ENCODE measurements at regions not wholly inside any gene's neighbourhood (a gene's known extent, or its start where the extent isn't known, plus 50 kb on each side); places are given as distances from the start of the nearest gene placed in this dataset.
A peak's percentile ranks its signal among the peaks of the same experiment; 100 is the strongest.
"Not testable (repeated sequence)": the region's sequence is repeated elsewhere in the genome, so short reads cannot be mapped to it uniquely, and the experiment has no call there.

GRCh38 chr14:106348873-106349540 is 822.6 kb downstream of the TMEM121 start:
- DNase-seq (ENCODE audit: low spot score): peak; percentile 66

GRCh38 chr14:106349678-106350457 is 823.5 kb downstream of the TMEM121 start:
- not testable (repeated sequence) for DNase-seq (ENCODE audit: low spot score)

DNA sequence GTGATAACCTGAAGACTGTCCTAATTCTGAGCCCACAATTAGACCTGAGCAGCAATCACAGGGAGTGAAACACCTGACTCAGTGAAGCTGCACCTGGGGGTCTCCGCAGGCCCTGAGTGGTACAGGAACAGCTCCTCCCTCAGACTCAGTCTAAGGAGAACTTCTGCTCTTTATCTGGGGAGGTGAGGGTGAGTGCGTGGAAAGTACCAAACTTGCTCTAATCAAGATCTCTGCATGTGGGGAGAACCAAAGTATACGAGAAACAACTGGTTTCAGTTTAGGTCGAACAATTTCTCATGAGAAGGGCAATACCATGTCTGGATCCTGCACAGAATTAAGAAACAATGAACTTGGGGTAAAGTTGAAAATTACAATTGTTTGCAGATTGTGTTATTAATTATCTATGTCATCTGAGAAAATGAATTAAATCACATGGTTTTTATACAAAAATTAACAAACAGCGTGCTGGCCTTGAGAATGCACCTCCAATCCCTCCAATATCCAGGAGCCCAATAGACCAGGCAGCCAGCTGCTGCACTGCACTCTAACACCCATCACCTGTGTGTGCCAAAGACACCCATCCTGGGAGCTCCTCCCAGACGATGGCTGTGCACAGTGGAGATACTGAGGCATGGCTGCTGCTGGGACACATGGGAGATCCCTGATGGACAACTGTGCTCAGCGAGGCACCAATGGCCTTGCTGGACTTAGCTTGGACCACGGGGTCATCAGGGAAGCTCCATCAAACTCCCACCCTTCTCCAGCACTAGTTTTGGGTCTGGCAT is 828.8 kb downstream of the TMEM121 start:
- DNase-seq (ENCODE audit: low spot score): not testable (repeated sequence)

- DNase-seq (ENCODE audit: low spot score): not testable (repeated sequence)
Observed at GRCh38 chr14:106355881-106356642, 829.7 kb downstream of the TMEM121 start.

GRCh38 chr14:106356643-106356930 is 830.2 kb downstream of the TMEM121 start:
- DNase-seq (ENCODE audit: low spot score): not testable (repeated sequence)

GRCh38 chr14:106359157-106359887 is 832.9 kb downstream of the TMEM121 start:
- DNase-seq (ENCODE audit: low spot score): not testable (repeated sequence)

GRCh38 chr14:106365371-106365770 is 839.0 kb downstream of the TMEM121 start:
- DNase-seq (ENCODE audit: low spot score): not testable (repeated sequence)

- not testable (repeated sequence) for DNase-seq (ENCODE audit: low spot score)
Observed at GRCh38 chr14:106365894-106366293, 839.5 kb downstream of the TMEM121 start.

- DNase-seq (ENCODE audit: low spot score): not testable (repeated sequence)
Observed at GRCh38 chr14:106366971-106367370, 840.6 kb downstream of the TMEM121 start.

GRCh38 chr14:106369456-106369855 is 843.1 kb downstream of the TMEM121 start:
- DNase-seq (ENCODE audit: low spot score): not testable (repeated sequence)

DNA sequence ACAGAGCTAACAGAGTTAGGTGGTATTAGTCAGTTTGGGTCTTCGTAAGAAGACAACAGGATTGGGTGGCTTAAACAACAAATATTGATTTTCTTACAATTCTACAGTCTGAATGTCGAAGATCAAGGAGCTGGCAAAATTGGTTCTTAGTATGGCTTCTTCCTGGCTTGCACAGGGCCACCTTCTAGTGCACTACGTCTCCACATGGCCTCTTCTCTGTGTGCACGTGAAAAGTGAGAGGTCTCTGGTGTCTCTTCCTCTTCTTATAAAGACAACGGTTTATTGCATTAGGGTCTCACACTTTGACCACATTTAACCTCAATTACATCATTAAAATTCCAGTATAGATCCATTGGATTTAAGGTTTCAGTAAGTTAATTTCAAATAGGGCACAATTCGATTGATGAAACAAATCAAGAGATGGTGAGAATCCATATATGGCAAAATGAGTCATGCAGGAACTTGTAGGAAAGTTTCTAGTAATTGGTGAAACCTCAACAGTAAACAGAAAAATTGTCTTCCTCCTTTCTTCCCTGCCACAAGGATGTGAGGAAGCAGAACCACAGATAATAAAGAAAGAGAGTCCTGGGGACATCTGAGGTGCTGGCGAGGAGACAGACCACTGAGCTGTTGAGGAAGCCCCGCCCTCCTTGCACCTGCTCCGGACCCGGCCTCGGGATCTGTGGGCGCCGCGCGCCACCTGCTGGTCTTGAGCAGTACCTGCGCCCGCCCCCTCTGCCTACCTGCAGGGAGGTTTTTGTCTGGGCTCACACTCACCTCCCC is 846.7 kb downstream of the TMEM121 start:
- peak; percentile 79 for DNase-seq (ENCODE audit: low spot score)

- DNase-seq (ENCODE audit: low spot score): not testable (repeated sequence)
Observed at GRCh38 chr14:106373653-106374110, 847.3 kb downstream of the TMEM121 start.

DNA sequence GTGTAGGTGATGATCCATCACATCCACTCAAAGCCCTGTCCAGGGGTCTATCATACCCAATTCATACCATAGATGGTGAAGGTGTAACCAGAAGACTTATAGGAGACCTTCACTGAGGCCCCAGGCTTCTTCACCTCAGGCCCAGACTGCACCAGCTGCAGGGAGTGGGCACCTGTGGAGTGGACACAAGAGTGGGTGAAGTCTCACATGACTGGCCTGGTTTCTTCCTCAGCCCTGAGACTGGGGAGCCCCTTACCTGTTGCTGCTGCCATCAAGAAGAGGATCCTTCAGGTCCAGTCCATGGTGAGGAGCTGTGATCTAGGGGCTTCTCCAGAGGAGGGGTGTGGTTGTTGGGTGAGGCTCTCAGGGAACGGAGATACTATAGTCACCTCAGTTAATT is 851.0 kb downstream of the TMEM121 start:
- no peak for DNase-seq (ENCODE audit: low spot score)

GRCh38 chr14:106378191-106378590 is 851.8 kb downstream of the TMEM121 start:
- DNase-seq (ENCODE audit: low spot score): peak; percentile 27

- DNase-seq (ENCODE audit: low spot score): no peak
Observed at GRCh38 chr14:106380740-106381139, 854.4 kb downstream of the TMEM121 start.

DNA sequence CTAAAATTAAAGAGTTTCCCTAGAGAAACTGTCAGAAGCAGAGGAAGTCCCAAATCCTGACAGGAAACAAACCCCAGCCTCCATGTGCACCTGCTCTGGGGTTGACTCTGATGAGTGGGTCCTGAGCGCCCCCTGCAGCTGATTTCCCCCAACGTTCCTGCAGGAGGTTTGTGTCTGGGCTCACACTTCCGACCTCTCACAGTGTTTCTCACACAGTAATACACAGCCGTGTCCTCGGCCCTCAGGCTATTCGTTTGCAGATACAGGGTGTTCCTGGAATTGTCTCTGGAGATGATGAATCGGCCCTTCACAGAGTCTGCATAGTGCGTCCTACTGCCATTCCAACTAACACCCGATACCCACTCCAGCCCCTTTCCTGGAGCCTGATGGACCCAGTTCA is 862.8 kb downstream of the TMEM121 start:
- not testable (repeated sequence) for DNase-seq (ENCODE audit: low spot score)

DNA sequence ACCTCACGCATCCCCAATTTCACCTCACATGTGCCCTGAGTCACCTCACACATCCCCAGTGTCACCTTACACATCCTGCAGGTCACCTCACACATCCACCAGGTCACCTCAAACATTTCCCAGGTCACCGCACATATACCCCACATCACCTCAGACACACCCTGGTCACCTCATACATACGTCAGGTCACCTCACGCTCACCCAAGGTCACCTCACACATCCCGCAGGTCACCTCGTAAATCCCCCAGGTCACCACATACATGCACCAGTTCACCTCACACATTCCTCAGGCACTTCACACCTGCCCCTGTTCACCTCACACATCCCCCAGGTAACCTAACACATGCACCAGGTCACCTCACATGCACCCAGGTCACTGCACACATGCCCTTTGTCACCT is 864.0 kb downstream of the TMEM121 start:
- no peak for DNase-seq (ENCODE audit: low spot score)

GRCh38 chr14:106390947-106391346 is 864.6 kb downstream of the TMEM121 start:
- no peak for DNase-seq (ENCODE audit: low spot score)

- no peak for DNase-seq (ENCODE audit: low spot score)
Observed at GRCh38 chr14:106393742-106394141, 867.4 kb downstream of the TMEM121 start.

GRCh38 chr14:106395456-106396050 is 869.2 kb downstream of the TMEM121 start:
- DNase-seq (ENCODE audit: low spot score): peak; percentile 24

All from CD4-positive, alpha-beta T cell treated with Interleukin-6 at 100 ng/mL for 8 hours (primary cell).